Adrenal gland (tissue), 5 donors: ENCODE measurements at regions not wholly inside any gene's neighbourhood (a gene's known extent, or its start where the extent isn't known, plus 50 kb on each side); places are given as distances from the start of the nearest gene placed in this dataset.

Experiments
- POLR2A ChIP-seq, 2 donors: fragments of 450-650 bp; IDR thresholded peaks; one replicate each; pipeline ENCODE4 v1.6.1; 2017; ENCODE audit warnings: antibody characterized with exemption in 2 of 2, mild to moderate bottlenecking in 2 of 2, moderate library complexity in 1 of 2
- TF ChIP-seq, protein P1 (sequence below), 6 experiments: fragments of 450-650 bp in 4 of 6; fragments of 200-600 bp in 2 of 6; sonication (generic) in 1 of 6; IDR thresholded peaks; 1 replicate in 5 of 6; 2 replicates in 1 of 6; pipeline versions ENCODE4 v1.5.1 to v1.8.0; 2016 to 2021; ENCODE audit warnings: antibody characterized with exemption in 6 of 6, mild to moderate bottlenecking in 2 of 6, moderate library complexity in 1 of 6
- donor health status: DM: no; HTN: no; CAD: no.

DNA sequence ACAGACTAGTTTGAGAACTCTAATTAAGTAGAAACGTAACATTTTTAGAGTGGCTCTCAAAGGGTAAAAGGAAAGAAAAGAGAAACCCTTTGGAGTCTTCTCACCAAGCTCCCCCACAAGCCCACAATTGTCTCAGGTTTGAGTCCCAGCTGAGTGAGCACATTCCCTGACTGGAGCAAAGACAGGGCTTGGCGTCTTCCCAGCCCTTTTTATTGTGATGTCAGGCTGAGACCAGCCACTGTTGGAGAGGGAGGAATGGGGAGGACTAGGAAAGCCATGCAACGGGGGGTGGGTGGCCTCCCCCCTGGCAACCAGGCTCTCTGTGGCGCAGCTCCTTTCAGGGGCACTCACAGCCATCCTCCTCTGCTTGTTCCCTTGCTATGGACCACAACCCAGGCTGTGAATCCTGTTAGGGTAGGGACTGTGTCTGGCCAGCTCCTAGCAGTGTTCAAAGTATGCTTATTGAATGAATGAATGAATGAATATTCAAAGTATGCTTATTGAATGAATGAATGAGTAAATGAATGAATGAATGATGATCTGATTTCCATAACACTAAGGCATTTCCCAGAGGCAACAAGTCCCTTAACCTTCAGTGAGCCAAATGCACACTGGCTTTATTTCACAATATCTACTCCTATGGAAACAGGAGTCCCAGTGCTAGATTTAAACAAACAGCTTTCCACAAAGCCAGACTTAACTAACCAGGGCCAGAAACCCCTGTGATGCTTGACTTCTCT lies 413.3 kb downstream of the MID1IP1 start:
- TF ChIP-seq, protein P1, sequence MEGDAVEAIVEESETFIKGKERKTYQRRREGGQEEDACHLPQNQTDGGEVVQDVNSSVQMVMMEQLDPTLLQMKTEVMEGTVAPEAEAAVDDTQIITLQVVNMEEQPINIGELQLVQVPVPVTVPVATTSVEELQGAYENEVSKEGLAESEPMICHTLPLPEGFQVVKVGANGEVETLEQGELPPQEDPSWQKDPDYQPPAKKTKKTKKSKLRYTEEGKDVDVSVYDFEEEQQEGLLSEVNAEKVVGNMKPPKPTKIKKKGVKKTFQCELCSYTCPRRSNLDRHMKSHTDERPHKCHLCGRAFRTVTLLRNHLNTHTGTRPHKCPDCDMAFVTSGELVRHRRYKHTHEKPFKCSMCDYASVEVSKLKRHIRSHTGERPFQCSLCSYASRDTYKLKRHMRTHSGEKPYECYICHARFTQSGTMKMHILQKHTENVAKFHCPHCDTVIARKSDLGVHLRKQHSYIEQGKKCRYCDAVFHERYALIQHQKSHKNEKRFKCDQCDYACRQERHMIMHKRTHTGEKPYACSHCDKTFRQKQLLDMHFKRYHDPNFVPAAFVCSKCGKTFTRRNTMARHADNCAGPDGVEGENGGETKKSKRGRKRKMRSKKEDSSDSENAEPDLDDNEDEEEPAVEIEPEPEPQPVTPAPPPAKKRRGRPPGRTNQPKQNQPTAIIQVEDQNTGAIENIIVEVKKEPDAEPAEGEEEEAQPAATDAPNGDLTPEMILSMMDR (IDR thresholded peaks at IDR 0.05) = no peak
- no peak for TF ChIP-seq POLR2A (IDR thresholded peaks at IDR 0.05)
